WTC11 (cell line): ENCODE measurements at regions not wholly inside any gene's neighbourhood (a gene's known extent, or its start where the extent isn't known, plus 50 kb on each side); places are given as distances from the start of the nearest gene placed in this dataset.

ENCODE experiments used
- ELF4 ChIP-seq: sonication (generic); formaldehyde crosslinking; IDR thresholded peaks from 2 replicates; pipeline ENCODE4 v1.8.1; 2022; ENCODE audit warnings: low read depth, mild to moderate bottlenecking, moderate library complexity, missing genetic modification reagents
- FOXK1 ChIP-seq: sonication (generic); formaldehyde crosslinking; IDR thresholded peaks from 2 replicates; pipeline ENCODE4 v1.8.0; 2022; ENCODE audit warnings: mild to moderate bottlenecking, moderate library complexity, missing genetic modification reagents
- JAZF1 ChIP-seq: fragments of 250-450 bp; sonication (Bioruptor Pico); IDR thresholded peaks from 2 replicates; pipeline ENCODE4 v1.9.0; 2021; ENCODE audit warnings: moderate library complexity, mild to moderate bottlenecking, inconsistent platforms
- NR1H2 ChIP-seq: sonication (generic); formaldehyde crosslinking; IDR thresholded peaks from 2 replicates; pipeline ENCODE4 v1.9.0; 2021; ENCODE audit warnings: mild to moderate bottlenecking, moderate library complexity, missing genetic modification reagents
- OVOL2 ChIP-seq: fragments of 250-450 bp; sonication (Bioruptor Pico); IDR thresholded peaks from 2 replicates; pipeline ENCODE4 v1.9.0; 2021; ENCODE audit warnings: mild to moderate bottlenecking, borderline replicate concordance
- SMAD4 ChIP-seq: sonication (generic); formaldehyde crosslinking; IDR thresholded peaks from 2 replicates; pipeline ENCODE4 v1.8.0; 2022; ENCODE audit warnings: mild to moderate bottlenecking, missing genetic modification reagents
- SP1 ChIP-seq: sonication (generic); formaldehyde crosslinking; conservative IDR thresholded peaks from 2 replicates; pipeline ENCODE4 v1.8.1; 2022; ENCODE audit warnings: missing genetic modification reagents
- ZNF416 ChIP-seq: fragments of 250-450 bp; sonication (Bioruptor Pico); IDR thresholded peaks from 2 replicates; pipeline ENCODE4 v1.9.0; 2021; ENCODE audit warnings: mild to moderate bottlenecking, inconsistent platforms
- TF ChIP-seq, protein P1 (sequence below): fragments of 200-600 bp; IDR thresholded peaks from 2 replicates; pipeline ENCODE4 v1.8.0; 2022; ENCODE audit warnings: antibody characterized with exemption
- TF ChIP-seq, protein P2 (sequence below): sonication (generic); formaldehyde crosslinking; IDR thresholded peaks from 2 replicates; pipeline ENCODE4 v1.8.0; 2022; ENCODE audit warnings: mild to moderate bottlenecking, missing genetic modification reagents
- TF ChIP-seq, protein P3 (sequence below): sonication (generic); formaldehyde crosslinking; IDR thresholded peaks from 2 replicates; pipeline ENCODE4 v1.8.1; 2022; ENCODE audit warnings: low read depth, mild to moderate bottlenecking, moderate library complexity, missing genetic modification reagents, borderline replicate concordance
- TF ChIP-seq, protein P4 (sequence below): sonication (generic); formaldehyde crosslinking; IDR thresholded peaks from 2 replicates; pipeline ENCODE4 v1.8.1; 2022; ENCODE audit warnings: low read depth, missing genetic modification reagents, borderline replicate concordance
- TF ChIP-seq, protein P5 (sequence below): sonication (generic); formaldehyde crosslinking; IDR thresholded peaks from 2 replicates; pipeline ENCODE4 v1.8.0; 2022; ENCODE audit warnings: mild to moderate bottlenecking, missing genetic modification reagents

DNA sequence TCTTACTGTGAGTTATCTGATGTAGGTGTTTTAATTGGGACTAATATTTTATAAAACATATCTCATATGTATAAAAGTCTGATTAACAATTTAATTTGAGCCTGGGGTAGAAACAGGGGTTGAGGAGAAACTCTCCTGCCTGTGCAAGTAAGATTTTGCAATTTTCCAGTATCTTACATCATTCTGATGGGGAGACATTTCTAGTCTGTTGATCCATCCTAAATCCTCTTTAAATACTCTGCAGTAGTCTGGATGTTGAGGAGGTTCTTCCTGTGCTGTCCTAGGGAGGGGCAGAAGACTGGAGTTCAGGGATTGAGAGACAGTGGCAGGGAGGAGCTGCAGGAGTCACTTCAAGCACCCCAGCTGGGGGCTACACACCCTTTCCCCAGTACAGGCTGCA is 287.8 kb downstream of the ADGRD1 start:
- TF ChIP-seq, protein P1, sequence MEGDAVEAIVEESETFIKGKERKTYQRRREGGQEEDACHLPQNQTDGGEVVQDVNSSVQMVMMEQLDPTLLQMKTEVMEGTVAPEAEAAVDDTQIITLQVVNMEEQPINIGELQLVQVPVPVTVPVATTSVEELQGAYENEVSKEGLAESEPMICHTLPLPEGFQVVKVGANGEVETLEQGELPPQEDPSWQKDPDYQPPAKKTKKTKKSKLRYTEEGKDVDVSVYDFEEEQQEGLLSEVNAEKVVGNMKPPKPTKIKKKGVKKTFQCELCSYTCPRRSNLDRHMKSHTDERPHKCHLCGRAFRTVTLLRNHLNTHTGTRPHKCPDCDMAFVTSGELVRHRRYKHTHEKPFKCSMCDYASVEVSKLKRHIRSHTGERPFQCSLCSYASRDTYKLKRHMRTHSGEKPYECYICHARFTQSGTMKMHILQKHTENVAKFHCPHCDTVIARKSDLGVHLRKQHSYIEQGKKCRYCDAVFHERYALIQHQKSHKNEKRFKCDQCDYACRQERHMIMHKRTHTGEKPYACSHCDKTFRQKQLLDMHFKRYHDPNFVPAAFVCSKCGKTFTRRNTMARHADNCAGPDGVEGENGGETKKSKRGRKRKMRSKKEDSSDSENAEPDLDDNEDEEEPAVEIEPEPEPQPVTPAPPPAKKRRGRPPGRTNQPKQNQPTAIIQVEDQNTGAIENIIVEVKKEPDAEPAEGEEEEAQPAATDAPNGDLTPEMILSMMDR, result no peak
- TF ChIP-seq, protein P2, sequence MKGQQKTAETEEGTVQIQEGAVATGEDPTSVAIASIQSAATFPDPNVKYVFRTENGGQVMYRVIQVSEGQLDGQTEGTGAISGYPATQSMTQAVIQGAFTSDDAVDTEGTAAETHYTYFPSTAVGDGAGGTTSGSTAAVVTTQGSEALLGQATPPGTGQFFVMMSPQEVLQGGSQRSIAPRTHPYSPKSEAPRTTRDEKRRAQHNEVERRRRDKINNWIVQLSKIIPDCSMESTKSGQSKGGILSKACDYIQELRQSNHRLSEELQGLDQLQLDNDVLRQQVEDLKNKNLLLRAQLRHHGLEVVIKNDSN (CRISPR knock-in tag), result no peak
- TF ChIP-seq FOXK1 (CRISPR knock-in tag), result no peak
- TF ChIP-seq JAZF1 (CRISPR knock-in tag), result no peak
- no peak for TF ChIP-seq NR1H2 (CRISPR knock-in tag)
- TF ChIP-seq, protein P3, sequence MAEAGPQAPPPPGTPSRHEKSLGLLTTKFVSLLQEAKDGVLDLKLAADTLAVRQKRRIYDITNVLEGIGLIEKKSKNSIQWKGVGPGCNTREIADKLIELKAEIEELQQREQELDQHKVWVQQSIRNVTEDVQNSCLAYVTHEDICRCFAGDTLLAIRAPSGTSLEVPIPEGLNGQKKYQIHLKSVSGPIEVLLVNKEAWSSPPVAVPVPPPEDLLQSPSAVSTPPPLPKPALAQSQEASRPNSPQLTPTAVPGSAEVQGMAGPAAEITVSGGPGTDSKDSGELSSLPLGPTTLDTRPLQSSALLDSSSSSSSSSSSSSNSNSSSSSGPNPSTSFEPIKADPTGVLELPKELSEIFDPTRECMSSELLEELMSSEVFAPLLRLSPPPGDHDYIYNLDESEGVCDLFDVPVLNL (CRISPR knock-in tag), result no peak
- TF ChIP-seq ZNF416, result no peak
- TF ChIP-seq, protein P4, sequence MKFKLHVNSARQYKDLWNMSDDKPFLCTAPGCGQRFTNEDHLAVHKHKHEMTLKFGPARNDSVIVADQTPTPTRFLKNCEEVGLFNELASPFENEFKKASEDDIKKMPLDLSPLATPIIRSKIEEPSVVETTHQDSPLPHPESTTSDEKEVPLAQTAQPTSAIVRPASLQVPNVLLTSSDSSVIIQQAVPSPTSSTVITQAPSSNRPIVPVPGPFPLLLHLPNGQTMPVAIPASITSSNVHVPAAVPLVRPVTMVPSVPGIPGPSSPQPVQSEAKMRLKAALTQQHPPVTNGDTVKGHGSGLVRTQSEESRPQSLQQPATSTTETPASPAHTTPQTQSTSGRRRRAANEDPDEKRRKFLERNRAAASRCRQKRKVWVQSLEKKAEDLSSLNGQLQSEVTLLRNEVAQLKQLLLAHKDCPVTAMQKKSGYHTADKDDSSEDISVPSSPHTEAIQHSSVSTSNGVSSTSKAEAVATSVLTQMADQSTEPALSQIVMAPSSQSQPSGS (CRISPR knock-in tag), result no peak
- no peak for TF ChIP-seq ELF4
- TF ChIP-seq SP1 (CRISPR knock-in tag), result no peak
- TF ChIP-seq, protein P5, sequence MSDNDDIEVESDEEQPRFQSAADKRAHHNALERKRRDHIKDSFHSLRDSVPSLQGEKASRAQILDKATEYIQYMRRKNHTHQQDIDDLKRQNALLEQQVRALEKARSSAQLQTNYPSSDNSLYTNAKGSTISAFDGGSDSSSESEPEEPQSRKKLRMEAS, result no peak
- TF ChIP-seq SMAD4 (CRISPR knock-in tag), result no peak
- TF ChIP-seq OVOL2 (CRISPR knock-in tag), result no peak
